HL-60 (cell line): ENCODE measurements at regions not wholly inside any gene's neighbourhood (a gene's known extent, or its start where the extent isn't known, plus 50 kb on each side); places are given as distances from the start of the nearest gene placed in this dataset.
A peak's percentile ranks its signal among the peaks of the same experiment; 100 is the strongest.

Experiments
- DNase-seq, 2 experiments: peaks; one replicate each; pipeline ENCODE4 v3.0.0-alpha.2; 2010 to 2020; ENCODE audit warnings: low read depth in 1 of 2, low spot score in 1 of 2
- H3K27ac ChIP-seq: fragments of 250-450 bp; sonication (Bioruptor Pico); replicated peaks from 2 replicates; pipeline ENCODE4 v1.5.1; 2020; ENCODE audit warnings: mild to moderate bottlenecking, moderate library complexity
- H3K27me3 ChIP-seq: fragments of 250-450 bp; sonication (Bioruptor Pico); 2 replicates; pipeline ENCODE4 v1.5.1; 2021; ENCODE audit warnings: mild to moderate bottlenecking, moderate library complexity; ENCODE audit not compliant: insufficient read depth, poor library complexity, severe bottlenecking
- H3K4me3 ChIP-seq: replicated peaks from 2 replicates; pipeline ENCODE4 v1.5.1; 2011; ENCODE audit warnings: mild to moderate bottlenecking, control low read depth, low read length; ENCODE audit not compliant: insufficient read depth
- CTCF ChIP-seq: IDR thresholded peaks from one replicate; pipeline ENCODE4 v1.5.1; 2011; ENCODE audit warnings: low read length, control low read depth, inconsistent platforms; ENCODE audit not compliant: insufficient read depth
- GABPA ChIP-seq: IDR thresholded peaks from 2 replicates; pipeline ENCODE4 v1.6.1; 2012; ENCODE audit warnings: low read depth
- POLR2AphosphoS5 ChIP-seq: IDR thresholded peaks from 2 replicates; pipeline ENCODE4 v1.6.1; 2012; ENCODE audit warnings: low read depth
- SPI1 ChIP-seq: IDR thresholded peaks from 2 replicates; pipeline ENCODE4 v1.6.1; 2012; ENCODE audit warnings: low read depth, mild to moderate bottlenecking, borderline replicate concordance
- TF ChIP-seq, protein P1 (sequence below): IDR thresholded peaks from 2 replicates; pipeline ENCODE4 v1.6.1; 2012; ENCODE audit warnings: low read depth; ENCODE audit not compliant: insufficient replicate concordance

DNA sequence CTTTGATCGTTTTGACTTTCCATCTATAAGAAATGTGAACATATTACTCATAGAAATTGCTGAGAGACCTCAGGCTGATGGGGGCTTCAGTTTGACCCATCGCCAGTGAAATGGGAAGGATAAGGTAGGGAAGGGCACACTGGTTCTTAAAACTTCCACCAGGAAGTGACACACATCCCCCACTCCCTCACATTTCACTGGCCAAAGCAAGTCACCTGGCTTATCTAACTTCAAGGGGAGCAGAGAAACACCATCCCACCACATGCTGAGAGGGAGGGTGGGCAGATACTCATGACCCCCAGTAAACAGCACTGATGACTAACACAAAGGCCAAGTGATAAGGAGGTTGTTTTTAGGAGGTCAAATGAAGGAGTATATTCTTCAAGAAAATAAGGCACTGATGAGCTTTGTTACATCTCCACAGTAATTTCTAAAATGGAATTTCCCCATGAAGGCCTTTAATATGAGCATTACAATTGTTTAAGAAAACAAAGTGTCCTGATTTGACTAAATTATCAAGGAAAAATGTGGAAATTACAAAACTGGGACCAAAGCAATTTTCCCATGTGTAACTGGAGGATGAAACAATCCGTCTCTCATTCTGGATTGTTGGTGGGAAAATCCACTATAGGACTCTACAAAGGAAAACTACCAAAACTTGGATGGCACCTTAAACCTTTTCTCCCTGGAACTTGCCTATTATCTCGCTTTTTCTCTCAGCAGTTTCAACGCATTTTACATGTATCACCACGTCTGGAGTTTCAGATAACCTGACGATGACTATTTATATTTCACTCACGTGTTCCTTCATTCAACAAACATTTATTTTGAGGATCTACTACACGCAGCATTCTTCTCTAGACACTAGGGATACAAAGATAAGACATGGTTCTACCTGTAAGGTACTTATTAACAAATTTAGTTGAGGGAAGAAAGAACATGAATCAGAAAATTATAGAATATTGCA, 91.8 kb upstream of the EEA1 start:
- Histone ChIP-seq H3K4me3 (no peak overlapping the region), H3K27me3 (no peaks in the 10 kb centered on the region), H3K27ac (no peak overlapping the region)
- no peak for DNase-seq
- no peak for TF ChIP-seq GABPA
- TF ChIP-seq POLR2AphosphoS5, result no peak
- TF ChIP-seq, protein P1, sequence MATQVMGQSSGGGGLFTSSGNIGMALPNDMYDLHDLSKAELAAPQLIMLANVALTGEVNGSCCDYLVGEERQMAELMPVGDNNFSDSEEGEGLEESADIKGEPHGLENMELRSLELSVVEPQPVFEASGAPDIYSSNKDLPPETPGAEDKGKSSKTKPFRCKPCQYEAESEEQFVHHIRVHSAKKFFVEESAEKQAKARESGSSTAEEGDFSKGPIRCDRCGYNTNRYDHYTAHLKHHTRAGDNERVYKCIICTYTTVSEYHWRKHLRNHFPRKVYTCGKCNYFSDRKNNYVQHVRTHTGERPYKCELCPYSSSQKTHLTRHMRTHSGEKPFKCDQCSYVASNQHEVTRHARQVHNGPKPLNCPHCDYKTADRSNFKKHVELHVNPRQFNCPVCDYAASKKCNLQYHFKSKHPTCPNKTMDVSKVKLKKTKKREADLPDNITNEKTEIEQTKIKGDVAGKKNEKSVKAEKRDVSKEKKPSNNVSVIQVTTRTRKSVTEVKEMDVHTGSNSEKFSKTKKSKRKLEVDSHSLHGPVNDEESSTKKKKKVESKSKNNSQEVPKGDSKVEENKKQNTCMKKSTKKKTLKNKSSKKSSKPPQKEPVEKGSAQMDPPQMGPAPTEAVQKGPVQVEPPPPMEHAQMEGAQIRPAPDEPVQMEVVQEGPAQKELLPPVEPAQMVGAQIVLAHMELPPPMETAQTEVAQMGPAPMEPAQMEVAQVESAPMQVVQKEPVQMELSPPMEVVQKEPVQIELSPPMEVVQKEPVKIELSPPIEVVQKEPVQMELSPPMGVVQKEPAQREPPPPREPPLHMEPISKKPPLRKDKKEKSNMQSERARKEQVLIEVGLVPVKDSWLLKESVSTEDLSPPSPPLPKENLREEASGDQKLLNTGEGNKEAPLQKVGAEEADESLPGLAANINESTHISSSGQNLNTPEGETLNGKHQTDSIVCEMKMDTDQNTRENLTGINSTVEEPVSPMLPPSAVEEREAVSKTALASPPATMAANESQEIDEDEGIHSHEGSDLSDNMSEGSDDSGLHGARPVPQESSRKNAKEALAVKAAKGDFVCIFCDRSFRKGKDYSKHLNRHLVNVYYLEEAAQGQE, result no peak
- no peak for TF ChIP-seq SPI1
- TF ChIP-seq CTCF, result no peak

GRCh38 chr12:93022603-93023340, 93.7 kb upstream of the EEA1 start:
- TF ChIP-seq, protein P1, result no peak
- TF ChIP-seq GABPA (no peak), SPI1 (no peak), CTCF (no peak), POLR2AphosphoS5 (no peak)
- H3K27ac ChIP-seq, result no peak overlapping the region
- DNase-seq, result no peak
- no peak overlapping the region for H3K4me3 ChIP-seq
- peaks cover 2% of the 10 kb centered on the region for H3K27me3 ChIP-seq

- TF ChIP-seq POLR2AphosphoS5, result no peak
- peak; percentile 15 for TF ChIP-seq CTCF
- TF ChIP-seq, protein P1, result no peak
- H3K27me3 ChIP-seq, result peaks cover 2% of the 10 kb centered on the region
- no peak overlapping the region for H3K27ac ChIP-seq
- peak; percentile 25 to 42 for DNase-seq
- no peak overlapping the region for H3K4me3 ChIP-seq
These were observed 96.3 kb upstream of the EEA1 start for GRCh38 chr12:93025145-93026103.
